Stimulated activated naive CD8-positive, alpha-beta T cell treated with anti-CD3 and anti-CD28 coated beads, Interleukin-15, amount 100 ng/mL, for 72 hours (primary cell): ENCODE measurements at regions not wholly inside any gene's neighbourhood (a gene's known extent, or its start where the extent isn't known, plus 50 kb on each side); places are given as distances from the start of the nearest gene placed in this dataset.

ENCODE experiments used
- ATAC-seq: fragments of 150-1000 bp; cut with Tn5 transposase; 2 replicates; pipeline ENCODE4 v1.10.0; 2021; ENCODE audit warnings: mild to moderate bottlenecking, moderate library complexity
- DNase-seq, 2 donors: peaks; one replicate each; pipeline ENCODE4 v3.0.0; 2021 to 2022
- H3K27ac Mint-ChIP-seq, 2 donors: one replicate each; pipeline ENCODE4 v1.8.0; 2022; ENCODE audit warnings: mild to moderate bottlenecking in 2 of 2, mixed read lengths in 2 of 2, moderate library complexity in 2 of 2
- H3K27me3 Mint-ChIP-seq: one replicate; pipeline ENCODE4 v1.8.0; 2022; ENCODE audit warnings: mixed read lengths
- H3K4me1 Mint-ChIP-seq: one replicate; pipeline ENCODE4 v1.8.0; 2022; ENCODE audit warnings: mild to moderate bottlenecking, mixed read lengths
- H3K4me3 Mint-ChIP-seq, 2 donors: one replicate each; pipeline ENCODE4 v1.8.0; 2022; ENCODE audit warnings: mild to moderate bottlenecking in 2 of 2, mixed read lengths in 2 of 2, moderate library complexity in 1 of 2
- H3K9me3 Mint-ChIP-seq, 2 donors: one replicate each; pipeline ENCODE4 v1.8.0; 2022; ENCODE audit warnings: mixed read lengths in 2 of 2

GRCh38 chr9:107999890-108000289 is 510.3 kb upstream of the KLF4 start:
- Mint-ChIP-seq H3K27ac (no peak overlapping the region), H3K4me3 (no peak overlapping the region), H3K4me1 (no peaks in the 10 kb centered on the region), H3K9me3 (peaks cover 4 to 8% of the 10 kb centered on the region in 2 donors), H3K27me3 (peaks cover 9% of the 10 kb centered on the region)
- DNase-seq (no peak), ATAC-seq (no peak)

GRCh38 chr9:107999011-107999410 is 509.4 kb upstream of the KLF4 start:
- H3K27ac Mint-ChIP-seq = no peak overlapping the region
- no peak for ATAC-seq
- no peak for DNase-seq
- H3K27me3 Mint-ChIP-seq = peaks cover 9% of the 10 kb centered on the region
- peaks cover 4 to 8% of the 10 kb centered on the region in 2 donors for H3K9me3 Mint-ChIP-seq
- no peaks in the 10 kb centered on the region for H3K4me1 Mint-ChIP-seq
- H3K4me3 Mint-ChIP-seq = no peak overlapping the region

GRCh38 chr9:107994648-107995047 is 505.1 kb upstream of the KLF4 start:
- Mint-ChIP-seq H3K4me3 (no peak overlapping the region), H3K4me1 (no peaks in the 10 kb centered on the region), H3K27ac (no peak overlapping the region), H3K9me3 (peaks cover 0 to 4% of the 10 kb centered on the region in 2 donors), H3K27me3 (no peaks in the 10 kb centered on the region)
- DNase-seq = no peak
- no peak for ATAC-seq

- Mint-ChIP-seq H3K27ac (no peak overlapping the region), H3K27me3 (no peaks in the 10 kb centered on the region), H3K4me3 (no peak overlapping the region), H3K4me1 (no peaks in the 10 kb centered on the region), H3K9me3 (no peaks in the 10 kb centered on the region)
- ATAC-seq = no peak
- DNase-seq = no peak
These were observed 502.7 kb upstream of the KLF4 start for GRCh38 chr9:107992271-107992670.

- Mint-ChIP-seq H3K27me3 (no peaks in the 10 kb centered on the region), H3K4me1 (no peaks in the 10 kb centered on the region)
- no peak for ATAC-seq
These were observed 502.0 kb upstream of the KLF4 start for GRCh38 chr9:107991581-107991980.

GRCh38 chr9:107989544-107989943 is 500.0 kb upstream of the KLF4 start:
- H3K4me1 Mint-ChIP-seq = no peaks in the 10 kb centered on the region
- no peak overlapping the region for H3K27ac Mint-ChIP-seq
- H3K4me3 Mint-ChIP-seq = no peak overlapping the region
- DNase-seq (no peak), ATAC-seq (no peak)
- no peaks in the 10 kb centered on the region for H3K27me3 Mint-ChIP-seq
- H3K9me3 Mint-ChIP-seq = peaks cover 0 to 5% of the 10 kb centered on the region in 2 donors

More at GRCh38 chr9:107991581-107991980, 502.0 kb upstream of the KLF4 start:
- H3K4me3 Mint-ChIP-seq = no peak overlapping the region
- no peak overlapping the region for H3K27ac Mint-ChIP-seq
- H3K9me3 Mint-ChIP-seq = no peaks in the 10 kb centered on the region
- no peak for DNase-seq

GRCh38 chr9:107989099-107989498 is 499.5 kb upstream of the KLF4 start:
- Mint-ChIP-seq H3K27me3 (no peaks in the 10 kb centered on the region), H3K4me1 (no peaks in the 10 kb centered on the region), H3K9me3 (peaks cover 0 to 8% of the 10 kb centered on the region in 2 donors), H3K4me3 (no peak overlapping the region), H3K27ac (no peak overlapping the region)
- DNase-seq (no peak), ATAC-seq (no peak)

- no peak overlapping the region for H3K27ac Mint-ChIP-seq
- ATAC-seq = no peak
These were observed 495.4 kb upstream of the KLF4 start for GRCh38 chr9:107984956-107985355.

GRCh38 chr9:107983762-107984161 is 494.2 kb upstream of the KLF4 start:
- peaks cover 0 to 8% of the 10 kb centered on the region in 2 donors for H3K9me3 Mint-ChIP-seq
- H3K4me3 Mint-ChIP-seq = no peak overlapping the region
- no peaks in the 10 kb centered on the region for H3K27me3 Mint-ChIP-seq
- no peak for DNase-seq
- no peak for ATAC-seq
- H3K4me1 Mint-ChIP-seq = no peaks in the 10 kb centered on the region
- no peak overlapping the region for H3K27ac Mint-ChIP-seq

More at GRCh38 chr9:107984956-107985355, 495.4 kb upstream of the KLF4 start:
- H3K27me3 Mint-ChIP-seq = no peaks in the 10 kb centered on the region
- peaks cover 0 to 8% of the 10 kb centered on the region in 2 donors for H3K9me3 Mint-ChIP-seq
- H3K4me1 Mint-ChIP-seq = no peaks in the 10 kb centered on the region
- no peak for DNase-seq
- H3K4me3 Mint-ChIP-seq = no peak overlapping the region

- H3K4me3 Mint-ChIP-seq = no peak overlapping the region
- H3K9me3 Mint-ChIP-seq = peaks cover 0 to 8% of the 10 kb centered on the region in 2 donors
- H3K4me1 Mint-ChIP-seq = no peaks in the 10 kb centered on the region
- DNase-seq (no peak), ATAC-seq (no peak)
- H3K27ac Mint-ChIP-seq = no peak overlapping the region
- H3K27me3 Mint-ChIP-seq = no peaks in the 10 kb centered on the region
These were observed 493.6 kb upstream of the KLF4 start for GRCh38 chr9:107983181-107983603.

GRCh38 chr9:107982745-107983144 is 493.2 kb upstream of the KLF4 start:
- ATAC-seq = no peak
- H3K4me3 Mint-ChIP-seq = no peak overlapping the region
- H3K4me1 Mint-ChIP-seq = no peaks in the 10 kb centered on the region
- H3K27ac Mint-ChIP-seq = no peak overlapping the region
- no peaks in the 10 kb centered on the region for H3K27me3 Mint-ChIP-seq
- peaks cover 0 to 8% of the 10 kb centered on the region in 2 donors for H3K9me3 Mint-ChIP-seq
- DNase-seq = no peak

GRCh38 chr9:107982001-107982400 is 492.4 kb upstream of the KLF4 start:
- no peak overlapping the region for H3K27ac Mint-ChIP-seq
- DNase-seq (no peak), ATAC-seq (no peak)
- peaks cover 0 to 8% of the 10 kb centered on the region in 2 donors for H3K9me3 Mint-ChIP-seq
- H3K4me1 Mint-ChIP-seq = no peaks in the 10 kb centered on the region
- H3K27me3 Mint-ChIP-seq = no peaks in the 10 kb centered on the region
- H3K4me3 Mint-ChIP-seq = no peak overlapping the region

GRCh38 chr9:107980984-107981383 is 491.4 kb upstream of the KLF4 start:
- no peak for ATAC-seq
- Mint-ChIP-seq H3K27ac (no peak overlapping the region), H3K9me3 (peaks cover 7 to 8% of the 10 kb centered on the region in 2 donors), H3K4me3 (no peak overlapping the region), H3K27me3 (no peaks in the 10 kb centered on the region), H3K4me1 (no peaks in the 10 kb centered on the region)
- no peak for DNase-seq

GRCh38 chr9:107976767-107977166 is 487.2 kb upstream of the KLF4 start:
- peaks cover 0 to 16% of the 10 kb centered on the region in 2 donors for H3K9me3 Mint-ChIP-seq
- H3K27me3 Mint-ChIP-seq = no peaks in the 10 kb centered on the region

GRCh38 chr9:107975426-107976010 is 485.9 kb upstream of the KLF4 start:
- Mint-ChIP-seq H3K4me3 (no peak overlapping the region), H3K27me3 (no peaks in the 10 kb centered on the region), H3K4me1 (no peaks in the 10 kb centered on the region), H3K27ac (no peak overlapping the region), H3K9me3 (peaks cover 0 to 16% of the 10 kb centered on the region in 2 donors)
- no peak for ATAC-seq
- DNase-seq = no peak

More at GRCh38 chr9:107976767-107977166, 487.2 kb upstream of the KLF4 start:
- no peak for DNase-seq
- Mint-ChIP-seq H3K4me1 (no peaks in the 10 kb centered on the region), H3K4me3 (no peak overlapping the region), H3K27ac (no peak overlapping the region)
- ATAC-seq = no peak

GRCh38 chr9:107973451-107973850 is 483.9 kb upstream of the KLF4 start:
- H3K9me3 Mint-ChIP-seq = peaks cover 0 to 16% of the 10 kb centered on the region in 2 donors
- no peak overlapping the region for H3K27ac Mint-ChIP-seq
- no peak overlapping the region for H3K4me3 Mint-ChIP-seq
- DNase-seq (no peak), ATAC-seq (no peak)
- H3K27me3 Mint-ChIP-seq = no peaks in the 10 kb centered on the region
- H3K4me1 Mint-ChIP-seq = no peaks in the 10 kb centered on the region

- Mint-ChIP-seq H3K9me3 (peaks cover 0 to 16% of the 10 kb centered on the region in 2 donors), H3K4me1 (no peaks in the 10 kb centered on the region), H3K4me3 (no peak overlapping the region), H3K27me3 (no peaks in the 10 kb centered on the region), H3K27ac (no peak overlapping the region)
- DNase-seq (no peak), ATAC-seq (no peak)
These were observed 482.8 kb upstream of the KLF4 start for GRCh38 chr9:107972346-107972745.
